ENCODE measurements at regions not wholly inside any gene's neighbourhood (a gene's known extent, or its start where the extent isn't known, plus 50 kb on each side); places are given as distances from the start of the nearest gene placed in this dataset.

DNA sequence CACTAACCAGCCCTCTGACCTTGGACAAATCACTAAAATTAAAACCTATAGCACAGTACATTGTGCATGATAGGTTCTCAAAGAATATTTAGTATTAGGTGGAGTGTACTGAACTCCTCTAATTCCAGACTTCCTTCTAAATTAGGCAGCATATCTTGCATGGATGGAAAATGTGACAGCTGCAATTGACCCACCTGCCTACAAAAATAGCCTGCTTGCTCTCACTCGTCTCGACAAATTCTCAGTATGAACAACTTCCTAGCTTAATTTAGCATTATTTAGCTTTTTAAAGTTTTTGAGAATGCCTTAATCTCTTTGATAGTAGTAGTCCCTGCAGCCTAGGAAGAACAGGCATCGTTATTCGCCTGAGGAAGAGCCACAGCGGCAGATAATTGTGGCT, 482.0 kb downstream of the PIK3C3 start:
- Histone ChIP-seq H4K91ac (ENCODE audit: insufficient read length, low read depth, low read length) (no peak overlapping the region), H3K18ac (ENCODE audit: insufficient read length, low read depth, low read length) (no peak overlapping the region), H2BK15ac (ENCODE audit: low read depth, low read length) (no peak overlapping the region), H2AK5ac (ENCODE audit: insufficient read length, low read length) (no peak overlapping the region), H3K4me2 (ENCODE audit: insufficient read depth, insufficient read length, low read length) (no peak overlapping the region), H3K27ac (ENCODE audit: insufficient read length, low read depth, low read length) (no peak overlapping the region), H3K27me3 (ENCODE audit: insufficient read depth, low read length) (no peaks in the 10 kb centered on the region), H3K79me2 (ENCODE audit: insufficient read depth, low read length) (no peaks in the 10 kb centered on the region), H4K8ac (replicated peaks; ENCODE audit: insufficient read length, low read depth, low read length) (no peak overlapping the region), H2BK20ac (ENCODE audit: low read depth, low read length, poor library complexity, severe bottlenecking) (no peak overlapping the region), H3K23ac (ENCODE audit: insufficient read length, low read depth, low read length) (no peak overlapping the region), H2AFZ (ENCODE audit: low read length) (no peak overlapping the region), H3K79me1 (ENCODE audit: insufficient read depth, low read depth, low read length, poor library complexity, severe bottlenecking) (no peaks in the 10 kb centered on the region), H2BK5ac (ENCODE audit: insufficient read length, low read length) (no peak overlapping the region), H3K4me1 (ENCODE audit: insufficient read depth, low read length) (no peaks in the 10 kb centered on the region), H3K56ac (ENCODE audit: insufficient read length, low read depth, low read length) (no peak overlapping the region), H2BK120ac (ENCODE audit: low read depth, low read length, poor library complexity, severe bottlenecking) (no peak overlapping the region), H3T11ph (ENCODE audit: low read length) (no peak overlapping the region), H3K4ac (ENCODE audit: low read depth, low read length) (no peak overlapping the region), H4K5ac (ENCODE audit: insufficient read length, low read depth, low read length) (no peak overlapping the region), H4K20me1 (ENCODE audit: control insufficient read depth, insufficient read depth, insufficient read length) (no peaks in the 10 kb centered on the region), H3K9ac (ENCODE audit: extremely low read depth, insufficient read length, low read length) (no peak overlapping the region), H3K9me3 (ENCODE audit: control insufficient read depth, low read depth, low read length) (no peaks in the 10 kb centered on the region), H3K14ac (ENCODE audit: insufficient read depth, low read length) (no peak overlapping the region), H2BK12ac (ENCODE audit: insufficient read length, low read depth, low read length) (no peak overlapping the region), H3K23me2 (ENCODE audit: insufficient read length, low read depth, low read length, poor library complexity, severe bottlenecking) (no peaks in the 10 kb centered on the region)
- no peak for DNase-seq
- H3K9me3 Mint-ChIP-seq: peaks cover 3 to 7% of the 10 kb centered on the region in 2 experiments; a peak in 4 of 5 replicates
- no CpG with 5 or more reads among the region's 5 CpGs for WGBS (ENCODE audit: extremely low coverage, insufficient read length, low lambda C conversion rate)
- H3K27me3 Mint-ChIP-seq (ENCODE audit: low read depth): no peaks in the 10 kb centered on the region
- no peaks in the 10 kb centered on the region for H3K4me1 Mint-ChIP-seq
- peaks cover 0 to 3% (median 0%) of the 10 kb centered on the region in 3 experiments; a peak in 2 of 7 replicates for H3K36me3 Mint-ChIP-seq (ENCODE audit: insufficient read depth in 1 of 3, low read depth in 3 of 3)
- no peak overlapping the region for H3K4me3 Mint-ChIP-seq
- H3K27ac Mint-ChIP-seq: no peak overlapping the region
- no peak for TF ChIP-seq CTCF (conservative IDR thresholded peaks at IDR 0.05)
